SK-N-SH (cell line): ENCODE measurements at regions not wholly inside any gene's neighbourhood (a gene's known extent, or its start where the extent isn't known, plus 50 kb on each side); places are given as distances from the start of the nearest gene placed in this dataset.

Experiments used
- CTCF ChIA-PET: fragments of 300-600, 350-600 bp; formaldehyde crosslinking; extraction: SDS; loops from one replicate; lab custom pipeline; 2021; lab: Yijun Ruan, JAX
- POLR2A ChIA-PET: fragments of 350-600 bp; sonication (Branson Sonifier 250); formaldehyde crosslinking; extraction: SDS; loops from one replicate; lab custom pipeline; 2020; ENCODE audit warnings: antibody characterized with exemption, inconsistent platforms; lab: Yijun Ruan, JAX
- DNase-seq: peaks from one replicate; pipeline ENCODE4 v3.0.0; 2012
- H2AFZ ChIP-seq: fragments of 200-600 bp; sonication (generic); 2 replicates; pipeline ENCODE4 v1.8.1; 2016; ENCODE audit warnings: antibody characterized with exemption, mild to moderate bottlenecking, low read depth
- H3F3A ChIP-seq: fragments of 200-600 bp; sonication (generic); replicated peaks from 2 replicates; pipeline ENCODE3; 2016; ENCODE audit warnings: antibody characterized with exemption, mild to moderate bottlenecking; ENCODE audit not compliant: insufficient read depth
- H3K27ac ChIP-seq, 2 experiments: fragments of 200-500 bp in 1 of 2; fragments of 200-600 bp in 1 of 2; sonication (Bioruptor generic) in 1 of 2; sonication (generic), shearing (Covaris generic) in 1 of 2; 2 replicates each; pipeline versions ENCODE4 v1.5.1 to v1.6.1; 2014 to 2016; ENCODE audit warnings: low read depth in 2 of 2, inconsistent platforms in 1 of 2, low read length in 1 of 2, mild to moderate bottlenecking in 1 of 2, mixed read lengths in 1 of 2
- H3K27me3 ChIP-seq: fragments of 200-600 bp; sonication (generic), shearing (Covaris generic); 2 replicates; pipeline ENCODE4 v1.6.1; 2016; ENCODE audit warnings: mixed run types; ENCODE audit not compliant: insufficient read depth
- H3K36me3 ChIP-seq, 2 experiments: fragments of 200-500 bp in 1 of 2; fragments of 200-600 bp in 1 of 2; sonication (Bioruptor generic) in 1 of 2; sonication (generic) in 1 of 2; replicated peaks in 1 of 2; 2 replicates each; pipeline versions ENCODE3 to v1.5.1; 2014 to 2016; ENCODE audit warnings: low read length in 1 of 2, mild to moderate bottlenecking in 1 of 2; ENCODE audit not compliant: insufficient read depth in 2 of 2, control insufficient read depth in 1 of 2
- H3K4me1 ChIP-seq, 2 experiments: fragments of 200-500 bp in 1 of 2; fragments of 200-600 bp in 1 of 2; sonication (Bioruptor generic) in 1 of 2; sonication (generic), shearing (Covaris generic) in 1 of 2; 2 replicates each; pipeline versions ENCODE4 v1.5.1 to v1.6.1; 2014 to 2016; ENCODE audit warnings: low read depth in 1 of 2, low read length in 1 of 2, mixed run types in 1 of 2; ENCODE audit not compliant: insufficient read depth in 2 of 2, control insufficient read depth in 1 of 2
- H3K4me2 ChIP-seq: fragments of 200-600 bp; sonication (generic), shearing (Covaris generic); 2 replicates; pipeline ENCODE4 v1.6.1; 2017; ENCODE audit warnings: mixed run types
- H3K4me3 ChIP-seq, 2 experiments: fragments of 200-500 bp in 1 of 2; fragments of 200-600 bp in 1 of 2; sonication (Bioruptor generic) in 1 of 2; sonication (generic), shearing (Covaris generic) in 1 of 2; 2 replicates each; pipeline versions ENCODE4 v1.5.1 to v1.8.1; 2014 to 2016; ENCODE audit warnings: low read depth in 2 of 2, inconsistent platforms in 1 of 2, low read length in 1 of 2, mild to moderate bottlenecking in 1 of 2, mixed read lengths in 1 of 2, moderate library complexity in 1 of 2
- H3K79me2 ChIP-seq: fragments of 200-600 bp; sonication (generic); 2 replicates; pipeline ENCODE4 v1.8.1; 2017; ENCODE audit warnings: mild to moderate bottlenecking; ENCODE audit not compliant: insufficient read depth
- H3K9ac ChIP-seq: fragments of 200-600 bp; sonication (generic); 2 replicates; pipeline ENCODE4 v1.6.1; 2017; ENCODE audit warnings: mixed run types
- H3K9me2 ChIP-seq: fragments of 200-600 bp; sonication (generic); 2 replicates; pipeline ENCODE4 v1.6.1; 2017; ENCODE audit warnings: mixed run types
- H3K9me3 ChIP-seq: fragments of 200-600 bp; sonication (generic); 2 replicates; pipeline ENCODE4 v1.6.1; 2017; ENCODE audit warnings: mixed run types, mild to moderate bottlenecking, moderate library complexity
- H4K20me1 ChIP-seq: fragments of 200-600 bp; sonication (generic); 2 replicates; pipeline ENCODE4 v1.6.1; 2017; ENCODE audit warnings: mild to moderate bottlenecking, mixed run types; ENCODE audit not compliant: insufficient read depth
- CTCF ChIP-seq: fragments of 200-600 bp; sonication (generic); IDR thresholded peaks from 2 replicates; pipeline ENCODE4 v1.6.1; 2017; ENCODE audit warnings: antibody characterized with exemption, mild to moderate bottlenecking, moderate library complexity
- ELF1 ChIP-seq: IDR thresholded peaks from 2 replicates; pipeline ENCODE4 v1.4.0; 2012
- EP300 ChIP-seq, 2 experiments: IDR thresholded peaks; 2 replicates each; pipeline versions ENCODE4 v1.4.0 to v1.6.1; 2012; ENCODE audit warnings: borderline replicate concordance in 1 of 2, low read depth in 1 of 2, low read length in 1 of 2
- EZH2phosphoT487 ChIP-seq: fragments of 200-600 bp; sonication (generic); IDR thresholded peaks from 2 replicates; pipeline ENCODE4 v1.6.1; 2017; ENCODE audit warnings: low read depth, mixed run types, mild to moderate bottlenecking, antibody characterized with exemption, moderate library complexity, borderline replicate concordance
- FOSL2 ChIP-seq: IDR thresholded peaks from 2 replicates; pipeline ENCODE4 v1.4.0; 2012; ENCODE audit warnings: low read depth, mild to moderate bottlenecking, moderate library complexity, borderline replicate concordance
- FOXM1 ChIP-seq: IDR thresholded peaks from 2 replicates; pipeline ENCODE4 v1.4.0; 2012; ENCODE audit warnings: low read depth, mild to moderate bottlenecking
- JUND ChIP-seq: IDR thresholded peaks from 2 replicates; pipeline ENCODE4 v1.4.0; 2012
- MEF2A ChIP-seq: IDR thresholded peaks from 2 replicates; pipeline ENCODE4 v1.4.0; 2012; ENCODE audit warnings: low read depth, borderline replicate concordance
- MXI1 ChIP-seq: IDR thresholded peaks from 2 replicates; pipeline ENCODE4 v1.6.1; 2012; ENCODE audit warnings: mild to moderate bottlenecking, low read depth, low read length, improper control_type of control experiment
- POLR2AphosphoS5 ChIP-seq: IDR thresholded peaks from 2 replicates; pipeline ENCODE4 v1.6.1; 2012; ENCODE audit warnings: low read depth, low read length
- RAD21 ChIP-seq: IDR thresholded peaks from 2 replicates; pipeline ENCODE4 v1.6.1; 2012; ENCODE audit warnings: mild to moderate bottlenecking, low read length
- REST ChIP-seq: IDR thresholded peaks from 2 replicates; pipeline ENCODE4 v1.6.1; 2012; ENCODE audit warnings: mild to moderate bottlenecking, low read depth, low read length, moderate library complexity
- RXRA ChIP-seq: IDR thresholded peaks from 2 replicates; pipeline ENCODE4 v1.4.0; 2012; ENCODE audit warnings: low read depth, mild to moderate bottlenecking, borderline replicate concordance
- SMC3 ChIP-seq: IDR thresholded peaks from 2 replicates; pipeline ENCODE4 v1.6.1; 2012; ENCODE audit warnings: low read depth, low read length, improper control_type of control experiment
- TEAD4 ChIP-seq: IDR thresholded peaks from 2 replicates; pipeline ENCODE4 v1.4.0; 2012; ENCODE audit warnings: mild to moderate bottlenecking, borderline replicate concordance; ENCODE audit not compliant: insufficient read depth
- WGBS: methylation state at CpG from one replicate; pipeline ENCODE4 v1.1.6; 2017; ENCODE audit warnings: low lambda C conversion rate; 5-methylcytosine and 5-hydroxymethylcytosine counted together
- TF ChIP-seq, protein P1 (sequence below): fragments of 150-350 bp; IDR thresholded peaks from 2 replicates; pipeline ENCODE4 v1.6.1; 2016; ENCODE audit warnings: mild to moderate bottlenecking, low read depth, low read length
- TF ChIP-seq, protein P2 (sequence below): IDR thresholded peaks from 2 replicates; pipeline ENCODE4 v1.4.0; 2012; ENCODE audit warnings: low read depth
- TF ChIP-seq, protein P3 (sequence below): fragments of 150-350 bp; IDR thresholded peaks from 2 replicates; pipeline ENCODE4 v1.6.1; 2017; ENCODE audit warnings: antibody characterized with exemption, low read length, low read depth, borderline replicate concordance

DNA sequence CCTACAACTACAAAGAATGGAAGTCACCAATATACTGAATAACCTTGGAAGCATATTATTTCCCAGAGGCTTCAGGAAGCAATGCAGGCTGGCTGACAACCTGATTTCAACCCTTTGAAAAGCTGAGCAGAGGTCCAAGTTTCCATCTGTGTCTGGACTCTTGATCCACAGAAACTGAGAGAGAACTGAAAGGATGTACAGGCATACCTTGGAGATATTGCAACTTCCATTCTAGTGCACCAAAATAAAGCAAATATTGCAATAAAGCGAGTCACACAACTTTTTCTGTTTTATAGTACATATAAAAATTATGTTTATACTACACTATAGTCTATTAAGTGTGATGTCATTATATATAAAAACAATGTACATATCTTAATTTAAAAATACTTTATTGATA is 85.3 kb downstream of the TYW3 start:
- H3K36me3 ChIP-seq, result no peaks in the 10 kb centered on the region
- no peak for DNase-seq
- ChIA-PET CTCF (interaction anchor here (0.7 kb wide), 1 partner anchor 588 kb away, joined by 3 read pairs; no protein-coding TSS in a partner anchor), POLR2A (no interaction called here)
- H3F3A ChIP-seq, result no peaks in the 10 kb centered on the region
- H3K4me1 ChIP-seq, result no peaks in the 10 kb centered on the region
- no peak overlapping the region for H3K4me2 ChIP-seq
- no peaks in the 10 kb centered on the region for H3K9me3 ChIP-seq
- H2AFZ ChIP-seq, result no peak overlapping the region
- no peaks in the 10 kb centered on the region for H4K20me1 ChIP-seq
- no peak overlapping the region for H3K9ac ChIP-seq
- TF ChIP-seq JUND (no peak), EP300 (IDR thresholded peaks at IDR 0.05; ENCODE audit: borderline replicate concordance in 1 of 2, low read depth in 1 of 2, low read length in 1 of 2) (no peak), FOXM1 (no peak), RAD21 (no peak), MXI1 (no peak), EZH2phosphoT487 (no peak), TEAD4 (no peak), RXRA (no peak), POLR2AphosphoS5 (no peak), CTCF (no peak), FOSL2 (no peak), ELF1 (no peak), REST (no peak), SMC3 (no peak), MEF2A (no peak)
- TF ChIP-seq, protein P1, sequence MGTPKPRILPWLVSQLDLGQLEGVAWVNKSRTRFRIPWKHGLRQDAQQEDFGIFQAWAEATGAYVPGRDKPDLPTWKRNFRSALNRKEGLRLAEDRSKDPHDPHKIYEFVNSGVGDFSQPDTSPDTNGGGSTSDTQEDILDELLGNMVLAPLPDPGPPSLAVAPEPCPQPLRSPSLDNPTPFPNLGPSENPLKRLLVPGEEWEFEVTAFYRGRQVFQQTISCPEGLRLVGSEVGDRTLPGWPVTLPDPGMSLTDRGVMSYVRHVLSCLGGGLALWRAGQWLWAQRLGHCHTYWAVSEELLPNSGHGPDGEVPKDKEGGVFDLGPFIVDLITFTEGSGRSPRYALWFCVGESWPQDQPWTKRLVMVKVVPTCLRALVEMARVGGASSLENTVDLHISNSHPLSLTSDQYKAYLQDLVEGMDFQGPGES, result no peak
- TF ChIP-seq, protein P2, sequence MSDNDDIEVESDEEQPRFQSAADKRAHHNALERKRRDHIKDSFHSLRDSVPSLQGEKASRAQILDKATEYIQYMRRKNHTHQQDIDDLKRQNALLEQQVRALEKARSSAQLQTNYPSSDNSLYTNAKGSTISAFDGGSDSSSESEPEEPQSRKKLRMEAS, result no peak
- TF ChIP-seq, protein P3, sequence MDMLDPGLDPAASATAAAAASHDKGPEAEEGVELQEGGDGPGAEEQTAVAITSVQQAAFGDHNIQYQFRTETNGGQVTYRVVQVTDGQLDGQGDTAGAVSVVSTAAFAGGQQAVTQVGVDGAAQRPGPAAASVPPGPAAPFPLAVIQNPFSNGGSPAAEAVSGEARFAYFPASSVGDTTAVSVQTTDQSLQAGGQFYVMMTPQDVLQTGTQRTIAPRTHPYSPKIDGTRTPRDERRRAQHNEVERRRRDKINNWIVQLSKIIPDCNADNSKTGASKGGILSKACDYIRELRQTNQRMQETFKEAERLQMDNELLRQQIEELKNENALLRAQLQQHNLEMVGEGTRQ, result no peak
- H3K79me2 ChIP-seq, result no peaks in the 10 kb centered on the region
- no peak overlapping the region for H3K27ac ChIP-seq
- 36% methylated on average over 1 of the region's 1 CpG for WGBS
- H3K9me2 ChIP-seq, result no peaks in the 10 kb centered on the region
- H3K27me3 ChIP-seq, result no peaks in the 10 kb centered on the region
- no peak overlapping the region for H3K4me3 ChIP-seq
